ENCODE measurements at regions not wholly inside any gene's neighbourhood (a gene's known extent, or its start where the extent isn't known, plus 50 kb on each side); places are given as distances from the start of the nearest gene placed in this dataset.
"Not testable (repeated sequence)": the region's sequence is repeated elsewhere in the genome, so short reads cannot be mapped to it uniquely, and the experiment has no call there.

- TF ChIP-seq POLR2A (IDR thresholded peaks at IDR 0.05; ENCODE audit: low read length): no peak
- no peak for TF ChIP-seq GATA1 (IDR thresholded peaks at IDR 0.05; ENCODE audit: low read depth, low read length)
- no peak for DNase-seq
These were observed 76.6 kb upstream of the POMP start for GRCh38 chr13:28582225-28582891.

- TF ChIP-seq GATA1 (IDR thresholded peaks at IDR 0.05; ENCODE audit: low read depth, low read length): no peak
- no peak for TF ChIP-seq POLR2A (IDR thresholded peaks at IDR 0.05; ENCODE audit: low read length)
- no peak for DNase-seq
These were observed 77.5 kb upstream of the POMP start for GRCh38 chr13:28581451-28581850.

GRCh38 chr13:28579736-28580135, 79.2 kb upstream of the POMP start:
- DNase-seq: no peak
- no peak for TF ChIP-seq POLR2A (IDR thresholded peaks at IDR 0.05; ENCODE audit: low read length)

GRCh38 chr13:28579322-28579721, 79.6 kb upstream of the POMP start:
- no peak for TF ChIP-seq POLR2A (IDR thresholded peaks at IDR 0.05; ENCODE audit: low read length)
- no peak for TF ChIP-seq GATA1 (IDR thresholded peaks at IDR 0.05; ENCODE audit: low read depth, low read length)
- no peak for DNase-seq

- no peak for DNase-seq
- no peak for TF ChIP-seq POLR2A (IDR thresholded peaks at IDR 0.05; ENCODE audit: low read length)
- TF ChIP-seq GATA1 (IDR thresholded peaks at IDR 0.05; ENCODE audit: low read depth, low read length): no peak
These were observed 81.1 kb upstream of the FLT1 start for GRCh38 chr13:28576067-28576466.

GRCh38 chr13:28575200-28575599, 80.3 kb upstream of the FLT1 start:
- TF ChIP-seq GATA1 (IDR thresholded peaks at IDR 0.05; ENCODE audit: low read depth, low read length) (no peak), POLR2A (IDR thresholded peaks at IDR 0.05; ENCODE audit: low read length) (no peak)
- DNase-seq: no peak

GRCh38 chr13:28574617-28575142, 79.8 kb upstream of the FLT1 start:
- no peak for TF ChIP-seq POLR2A (IDR thresholded peaks at IDR 0.05; ENCODE audit: low read length)
- TF ChIP-seq GATA1 (IDR thresholded peaks at IDR 0.05; ENCODE audit: low read depth, low read length): no peak
- peak; percentile 49 to 53 for DNase-seq

GRCh38 chr13:28573595-28574373, 78.9 kb upstream of the FLT1 start:
- DNase-seq: no peak
- no peak for TF ChIP-seq GATA1 (IDR thresholded peaks at IDR 0.05; ENCODE audit: low read depth, low read length)
- TF ChIP-seq POLR2A (IDR thresholded peaks at IDR 0.05; ENCODE audit: low read length): no peak

- DNase-seq: no peak
- TF ChIP-seq GATA1 (IDR thresholded peaks at IDR 0.05; ENCODE audit: low read depth, low read length) (no peak), POLR2A (IDR thresholded peaks at IDR 0.05; ENCODE audit: low read length) (no peak)
These were observed 77.9 kb upstream of the FLT1 start for GRCh38 chr13:28572871-28573270.

GRCh38 chr13:28570356-28570755, 75.4 kb upstream of the FLT1 start:
- DNase-seq: not testable (repeated sequence)

- no peak for TF ChIP-seq GATA1 (IDR thresholded peaks at IDR 0.05; ENCODE audit: low read depth, low read length)
- no peak for TF ChIP-seq POLR2A (IDR thresholded peaks at IDR 0.05; ENCODE audit: low read length)
These were observed 75.0 kb upstream of the FLT1 start for GRCh38 chr13:28569886-28570285.

GRCh38 chr13:28568286-28568685, 73.4 kb upstream of the FLT1 start:
- DNase-seq: peak; percentile 46 to 49
- TF ChIP-seq POLR2A (IDR thresholded peaks at IDR 0.05; ENCODE audit: low read length) (no peak), GATA1 (IDR thresholded peaks at IDR 0.05; ENCODE audit: low read depth, low read length) (no peak)

More at GRCh38 chr13:28569886-28570285, 75.0 kb upstream of the FLT1 start:
- DNase-seq: no peak

GRCh38 chr13:28566891-28567290, 72.0 kb upstream of the FLT1 start:
- no peak for TF ChIP-seq POLR2A (IDR thresholded peaks at IDR 0.05; ENCODE audit: low read length)
- TF ChIP-seq GATA1 (IDR thresholded peaks at IDR 0.05; ENCODE audit: low read depth, low read length): no peak
- no peak for DNase-seq

- DNase-seq: no peak
- no peak for TF ChIP-seq GATA1 (IDR thresholded peaks at IDR 0.05; ENCODE audit: low read depth, low read length)
- TF ChIP-seq POLR2A (IDR thresholded peaks at IDR 0.05; ENCODE audit: low read length): no peak
These were observed 71.4 kb upstream of the FLT1 start for GRCh38 chr13:28566283-28566682.

GRCh38 chr13:28564030-28564429, 69.1 kb upstream of the FLT1 start:
- TF ChIP-seq GATA1 (IDR thresholded peaks at IDR 0.05; ENCODE audit: low read depth, low read length) (no peak), POLR2A (IDR thresholded peaks at IDR 0.05; ENCODE audit: low read length) (no peak)
- DNase-seq: no peak

Measured in erythroblast (primary cell).